GM13976 (cell line): ENCODE measurements at regions not wholly inside any gene's neighbourhood (a gene's known extent, or its start where the extent isn't known, plus 50 kb on each side); places are given as distances from the start of the nearest gene placed in this dataset.

Experiments
- DNase-seq: peaks from one replicate; pipeline ENCODE4 v3.0.0; 2012; ENCODE audit warnings: low spot score
- CTCF ChIP-seq: IDR thresholded peaks from 2 replicates; pipeline ENCODE4 v1.5.1; 2012; ENCODE audit warnings: borderline replicate concordance, mild to moderate bottlenecking; ENCODE audit not compliant: insufficient read depth; ENCODE audit errors: extremely low read depth, missing control alignments, control extremely low read depth
- in situ Hi-C: fragments of 300-500 bp; cut with MboI; formaldehyde crosslinking; loops from one replicate; pipeline ENCODE4 v1.12.0; 2022; ENCODE audit warnings: low sequenced_read_pairs, mixed read lengths, inconsistent platforms; ENCODE audit not compliant: unreplicated experiment

GRCh38 chr10:2970190-2970823 lies 97.0 kb upstream of the PFKP start:
- in situ Hi-C loops: no loop called here
- no peak for TF ChIP-seq CTCF
- no peak for DNase-seq

DNA sequence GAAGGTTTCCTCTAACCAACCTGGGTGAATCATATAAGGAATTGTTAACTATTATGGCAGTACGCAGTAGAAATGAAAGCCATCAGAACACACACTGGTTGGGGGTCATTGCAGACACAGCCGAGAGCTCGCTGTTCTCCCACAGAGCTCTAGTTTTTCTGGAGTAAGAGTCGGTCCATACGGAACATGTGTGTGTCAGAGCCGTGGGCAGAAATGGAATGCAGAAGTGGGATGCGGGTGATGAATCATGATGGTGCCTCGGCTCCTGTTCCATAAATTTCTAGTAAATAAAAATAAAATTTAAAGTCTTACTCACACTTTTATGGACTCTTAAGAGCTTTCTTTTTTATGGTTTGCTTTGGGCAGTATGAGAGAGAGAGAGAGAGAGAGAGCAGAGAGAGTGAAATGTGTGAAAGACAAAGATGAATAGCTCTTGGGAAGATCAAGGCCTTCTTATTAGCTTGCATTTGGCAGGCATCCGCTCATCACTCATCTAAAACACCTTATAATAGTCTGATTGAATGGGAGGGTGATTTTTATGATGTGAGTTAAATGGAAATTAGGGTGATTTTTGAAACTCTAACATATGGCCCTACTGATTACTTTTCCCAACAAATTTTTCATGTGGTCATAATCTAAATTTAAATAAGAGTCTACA lies 98.8 kb upstream of the PFKP start:
- in situ Hi-C loops: no loop called here
- TF ChIP-seq CTCF: no peak
- DNase-seq: no peak

GRCh38 chr10:2966134-2966533 lies 101.2 kb upstream of the PFKP start:
- no peak for DNase-seq
- no peak for TF ChIP-seq CTCF
- in situ Hi-C loops: no loop called here

DNA sequence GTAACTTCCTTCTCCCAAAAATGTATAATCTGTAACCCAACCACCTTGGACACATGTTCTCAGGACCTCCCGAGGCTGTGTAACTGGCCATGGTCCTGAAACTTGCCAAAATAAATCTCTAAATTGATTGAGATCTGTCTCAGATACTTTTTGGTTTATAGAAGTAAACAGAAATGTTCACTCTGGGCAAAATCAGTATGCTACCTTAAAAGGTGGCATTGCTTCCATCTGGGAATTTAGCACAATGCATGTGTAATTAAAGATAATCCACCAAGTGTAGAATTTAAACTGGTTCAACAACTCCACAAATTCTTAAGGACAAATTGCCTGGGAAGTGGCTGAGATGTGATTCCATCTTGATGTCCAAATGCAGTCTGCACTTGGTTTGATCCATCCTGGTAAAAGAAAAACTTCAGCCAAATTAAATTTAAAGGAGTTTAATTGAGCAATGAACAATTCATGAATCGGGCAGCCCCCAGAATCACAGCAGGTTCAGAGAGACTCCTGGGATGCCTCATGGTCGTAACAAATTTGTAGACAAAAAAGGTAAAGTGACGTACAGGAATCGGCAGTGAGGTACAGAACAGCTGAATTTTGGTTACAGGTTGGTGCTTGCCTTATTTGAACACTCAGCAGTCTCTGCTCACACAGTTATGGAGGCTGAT lies 102.6 kb upstream of the PFKP start:
- DNase-seq: no peak
- in situ Hi-C loops: no loop called here
- TF ChIP-seq CTCF: no peak

DNA sequence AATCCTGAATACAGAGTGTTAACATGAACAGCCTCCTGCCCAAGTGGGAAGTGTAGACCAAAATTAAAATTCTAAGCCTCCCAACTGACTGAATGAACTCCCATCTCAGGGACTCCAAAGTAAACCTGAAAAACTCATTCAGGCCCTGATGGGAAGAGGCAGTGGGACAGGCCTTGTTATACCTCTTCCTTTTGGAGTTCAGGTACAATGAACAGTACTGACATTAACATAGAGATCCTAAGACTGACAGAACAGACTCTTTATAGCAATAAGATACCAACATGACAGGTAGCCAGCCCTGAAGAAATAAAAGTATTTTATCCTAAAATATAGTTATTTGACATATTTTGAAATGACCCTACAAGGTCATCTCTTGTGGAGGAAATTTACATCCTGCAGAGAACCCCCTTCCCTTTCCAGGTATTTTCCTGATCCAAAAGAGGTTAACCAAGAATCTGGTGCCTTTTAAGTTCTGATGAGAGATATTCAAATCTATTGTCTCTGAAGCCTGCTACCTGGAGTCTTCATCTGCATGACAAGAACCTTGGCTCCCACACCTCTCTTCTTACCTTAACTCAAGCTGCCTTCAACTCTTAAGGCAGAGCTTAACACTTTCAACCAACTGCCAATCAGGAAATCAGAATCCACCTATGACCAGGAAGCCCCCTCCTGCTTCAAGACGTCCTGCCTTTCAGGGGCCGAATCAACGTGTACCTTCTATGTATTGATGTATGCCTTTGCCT lies 103.3 kb upstream of the PFKP start:
- TF ChIP-seq CTCF: no peak
- in situ Hi-C loops: no loop called here
- no peak for DNase-seq

DNA sequence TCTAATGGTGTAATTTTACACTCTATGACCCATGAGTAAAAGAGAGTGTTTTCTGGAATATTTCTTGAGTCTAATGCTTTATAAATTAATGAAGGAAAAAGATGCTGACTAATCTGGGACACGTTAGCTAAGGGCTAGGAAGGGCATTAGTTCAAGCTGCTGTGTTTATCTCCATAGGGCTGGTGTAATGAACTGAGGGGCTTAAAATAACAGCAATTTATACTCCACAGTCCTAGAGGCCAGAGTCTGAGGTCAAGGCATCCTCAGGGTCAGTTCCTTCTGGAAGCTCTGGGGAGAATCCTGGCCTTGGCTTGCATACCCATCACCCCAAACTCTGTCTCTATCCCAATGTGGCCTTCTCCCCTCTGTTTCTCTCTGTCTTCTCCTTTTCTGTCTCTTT lies 105.2 kb upstream of the PFKP start:
- in situ Hi-C loops: no loop called here
- no peak for DNase-seq
- TF ChIP-seq CTCF: no peak
